ENCODE measurements at regions not wholly inside any gene's neighbourhood (a gene's known extent, or its start where the extent isn't known, plus 50 kb on each side); places are given as distances from the start of the nearest gene placed in this dataset.

GRCh38 chr11:112408517-112408916, 147.9 kb upstream of the PLET1 start:
- Histone ChIP-seq H3K27me3 (ENCODE audit: insufficient read depth, low read length) (no peaks in the 10 kb centered on the region), H3K79me1 (ENCODE audit: low read length) (no peaks in the 10 kb centered on the region), H4K12ac (ENCODE audit: low read depth, low read length) (no peak overlapping the region)

DNA sequence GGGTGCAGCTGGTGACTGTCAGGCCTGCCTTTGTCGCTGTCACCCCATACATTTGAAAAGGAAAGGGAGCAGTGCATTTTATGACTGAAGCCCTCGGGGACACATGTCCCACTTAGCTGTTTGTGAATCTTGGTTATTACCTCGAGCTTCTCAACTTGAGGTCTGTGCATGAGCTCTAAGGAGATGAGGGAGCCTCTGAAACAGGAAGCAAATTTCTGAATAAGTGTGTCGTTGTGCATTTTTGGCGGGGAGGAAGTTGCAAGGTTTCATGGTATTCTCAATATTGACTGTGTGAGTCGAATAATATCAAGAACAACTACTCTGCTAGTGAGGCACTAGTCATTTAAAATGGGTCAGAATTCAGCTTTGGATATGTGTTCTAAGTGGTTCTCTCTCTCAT, 149.7 kb upstream of the PLET1 start:
- no CpG with 5 or more reads among the region's 6 CpGs for WGBS (ENCODE audit: extremely low coverage, insufficient coverage, insufficient read length)
- H4K91ac ChIP-seq (ENCODE audit: low read depth, low read length), result no peak overlapping the region
- no peak for DNase-seq
- no peaks in the 10 kb centered on the region for H3K4me1 ChIP-seq (ENCODE audit: control insufficient read depth in 1 of 2, insufficient read depth in 2 of 2, low read length in 2 of 2)
- no peaks in the 10 kb centered on the region for H3K36me3 ChIP-seq (ENCODE audit: control insufficient read depth in 1 of 2, insufficient read depth in 2 of 2, low read length in 2 of 2)
- no peaks in the 10 kb centered on the region for H3K79me2 ChIP-seq (ENCODE audit: control insufficient read depth, insufficient read depth, low read length, poor library complexity)
- no peak overlapping the region for H2BK5ac ChIP-seq (ENCODE audit: low read depth, low read length, poor library complexity)
- H2BK120ac ChIP-seq (ENCODE audit: insufficient read depth, low read length, poor library complexity), result no peak overlapping the region
- H2AK5ac ChIP-seq (ENCODE audit: low read length), result no peak overlapping the region
- H4K8ac ChIP-seq (ENCODE audit: low read depth, low read length), result no peak overlapping the region
- H3K4ac ChIP-seq (ENCODE audit: low read depth, low read length), result no peak overlapping the region
- H3K9ac ChIP-seq (ENCODE audit: low read length), result no peak overlapping the region
- H3K14ac ChIP-seq (ENCODE audit: low read length), result no peak overlapping the region
- H3K4me2 ChIP-seq (ENCODE audit: low read length), result no peak overlapping the region
- no peak overlapping the region for H4K12ac ChIP-seq (ENCODE audit: low read depth, low read length)
- no peak overlapping the region for H3K4me3 ChIP-seq (ENCODE audit: low read depth, low read length)
- no peaks in the 10 kb centered on the region for H3K27me3 ChIP-seq (ENCODE audit: insufficient read depth, low read length)
- no peak overlapping the region for H2BK12ac ChIP-seq (ENCODE audit: low read length)
- H3K9me3 ChIP-seq (ENCODE audit: insufficient read depth, low read depth, low read length), result no peaks in the 10 kb centered on the region
- no peak overlapping the region for H3K18ac ChIP-seq (ENCODE audit: low read length)
- no peaks in the 10 kb centered on the region for H3K79me1 ChIP-seq (ENCODE audit: low read length)
- H3K27ac ChIP-seq (ENCODE audit: low read depth, low read length), result no peak overlapping the region
- H2AFZ ChIP-seq (ENCODE audit: insufficient read depth, low read length, poor library complexity), result no peak overlapping the region
- no peak overlapping the region for H3K23ac ChIP-seq (ENCODE audit: low read length)

More at GRCh38 chr11:112408517-112408916, 147.9 kb upstream of the PLET1 start:
- WGBS (ENCODE audit: extremely low coverage, insufficient coverage, insufficient read length), result no CpG with 5 or more reads among the region's 7 CpGs
- no peaks in the 10 kb centered on the region for H3K36me3 ChIP-seq (ENCODE audit: control insufficient read depth in 1 of 2, insufficient read depth in 2 of 2, low read length in 2 of 2)
- H4K91ac ChIP-seq (ENCODE audit: low read depth, low read length), result no peak overlapping the region
- H3K23ac ChIP-seq (ENCODE audit: low read length), result no peak overlapping the region
- H2BK12ac ChIP-seq (ENCODE audit: low read length), result no peak overlapping the region
- no peak overlapping the region for H3K4ac ChIP-seq (ENCODE audit: low read depth, low read length)
- no peak overlapping the region for H3K9ac ChIP-seq (ENCODE audit: low read length)
- no peak overlapping the region for H2AFZ ChIP-seq (ENCODE audit: insufficient read depth, low read length, poor library complexity)
- no peak overlapping the region for H2BK120ac ChIP-seq (ENCODE audit: insufficient read depth, low read length, poor library complexity)
- no peak overlapping the region for H3K4me2 ChIP-seq (ENCODE audit: low read length)
- H2BK5ac ChIP-seq (ENCODE audit: low read depth, low read length, poor library complexity), result no peak overlapping the region
- no peak overlapping the region for H3K14ac ChIP-seq (ENCODE audit: low read length)
- no peak overlapping the region for H4K8ac ChIP-seq (ENCODE audit: low read depth, low read length)
- DNase-seq, result no peak
- no peak overlapping the region for H3K27ac ChIP-seq (ENCODE audit: low read depth, low read length)
- H2AK5ac ChIP-seq (ENCODE audit: low read length), result no peak overlapping the region
- H3K79me2 ChIP-seq (ENCODE audit: control insufficient read depth, insufficient read depth, low read length, poor library complexity), result no peaks in the 10 kb centered on the region
- no peaks in the 10 kb centered on the region for H3K4me1 ChIP-seq (ENCODE audit: control insufficient read depth in 1 of 2, insufficient read depth in 2 of 2, low read length in 2 of 2)
- H3K18ac ChIP-seq (ENCODE audit: low read length), result no peak overlapping the region
- H3K4me3 ChIP-seq (ENCODE audit: low read depth, low read length), result no peak overlapping the region
- no peaks in the 10 kb centered on the region for H3K9me3 ChIP-seq (ENCODE audit: insufficient read depth, low read depth, low read length)

- H2AFZ ChIP-seq (ENCODE audit: insufficient read depth, low read length, poor library complexity), result no peak overlapping the region
- no peaks in the 10 kb centered on the region for H3K79me2 ChIP-seq (ENCODE audit: control insufficient read depth, insufficient read depth, low read length, poor library complexity)
- no peak overlapping the region for H3K27ac ChIP-seq (ENCODE audit: low read depth, low read length)
Measured at GRCh38 chr11:112412383-112412782, 151.7 kb upstream of the PLET1 start.

GRCh38 chr11:112417339-112417738, 156.7 kb upstream of the PLET1 start:
- no peak overlapping the region for H4K12ac ChIP-seq (ENCODE audit: low read depth, low read length)
- no CpG with 5 or more reads among the region's 3 CpGs for WGBS (ENCODE audit: extremely low coverage, insufficient coverage, insufficient read length)
- DNase-seq, result no peak
- H3K4me3 ChIP-seq (ENCODE audit: low read depth, low read length), result no peak overlapping the region
- no peaks in the 10 kb centered on the region for H3K9me3 ChIP-seq (ENCODE audit: insufficient read depth, low read depth, low read length)
- H3K23ac ChIP-seq (ENCODE audit: low read length), result no peak overlapping the region
- no peak overlapping the region for H3K18ac ChIP-seq (ENCODE audit: low read length)
- no peaks in the 10 kb centered on the region for H3K79me2 ChIP-seq (ENCODE audit: control insufficient read depth, insufficient read depth, low read length, poor library complexity)
- H2BK5ac ChIP-seq (ENCODE audit: low read depth, low read length, poor library complexity), result no peak overlapping the region
- no peaks in the 10 kb centered on the region for H3K36me3 ChIP-seq (ENCODE audit: control insufficient read depth in 1 of 2, insufficient read depth in 2 of 2, low read length in 2 of 2)
- H2BK12ac ChIP-seq (ENCODE audit: low read length), result no peak overlapping the region
- H4K8ac ChIP-seq (ENCODE audit: low read depth, low read length), result no peak overlapping the region
- H2AFZ ChIP-seq (ENCODE audit: insufficient read depth, low read length, poor library complexity), result no peak overlapping the region
- H3K14ac ChIP-seq (ENCODE audit: low read length), result no peak overlapping the region
- no peak overlapping the region for H2AK5ac ChIP-seq (ENCODE audit: low read length)
- no peaks in the 10 kb centered on the region for H3K4me1 ChIP-seq (ENCODE audit: control insufficient read depth in 1 of 2, insufficient read depth in 2 of 2, low read length in 2 of 2)
- H3K4me2 ChIP-seq (ENCODE audit: low read length), result no peak overlapping the region
- no peaks in the 10 kb centered on the region for H3K27me3 ChIP-seq (ENCODE audit: insufficient read depth, low read length)
- H2BK120ac ChIP-seq (ENCODE audit: insufficient read depth, low read length, poor library complexity), result no peak overlapping the region
- no peak overlapping the region for H3K4ac ChIP-seq (ENCODE audit: low read depth, low read length)
- no peak overlapping the region for H3K27ac ChIP-seq (ENCODE audit: low read depth, low read length)
- H3K9ac ChIP-seq (ENCODE audit: low read length), result no peak overlapping the region
- no peak overlapping the region for H4K91ac ChIP-seq (ENCODE audit: low read depth, low read length)
- no peaks in the 10 kb centered on the region for H3K79me1 ChIP-seq (ENCODE audit: low read length)

More at GRCh38 chr11:112412383-112412782, 151.7 kb upstream of the PLET1 start:
- Histone ChIP-seq H3K36me3 (ENCODE audit: control insufficient read depth in 1 of 2, insufficient read depth in 2 of 2, low read length in 2 of 2) (no peaks in the 10 kb centered on the region), H3K79me1 (ENCODE audit: low read length) (no peaks in the 10 kb centered on the region), H3K9ac (ENCODE audit: low read length) (no peak overlapping the region), H3K4me1 (ENCODE audit: control insufficient read depth in 1 of 2, insufficient read depth in 2 of 2, low read length in 2 of 2) (no peaks in the 10 kb centered on the region), H2AK5ac (ENCODE audit: low read length) (no peak overlapping the region), H3K18ac (ENCODE audit: low read length) (no peak overlapping the region), H3K27me3 (ENCODE audit: insufficient read depth, low read length) (no peaks in the 10 kb centered on the region), H4K8ac (ENCODE audit: low read depth, low read length) (no peak overlapping the region), H3K9me3 (ENCODE audit: insufficient read depth, low read depth, low read length) (no peaks in the 10 kb centered on the region), H2BK12ac (ENCODE audit: low read length) (no peak overlapping the region), H3K14ac (ENCODE audit: low read length) (no peak overlapping the region), H2BK5ac (ENCODE audit: low read depth, low read length, poor library complexity) (no peak overlapping the region), H4K91ac (ENCODE audit: low read depth, low read length) (no peak overlapping the region), H2BK120ac (ENCODE audit: insufficient read depth, low read length, poor library complexity) (no peak overlapping the region), H3K4me2 (ENCODE audit: low read length) (no peak overlapping the region), H4K12ac (ENCODE audit: low read depth, low read length) (no peak overlapping the region), H3K4me3 (ENCODE audit: low read depth, low read length) (no peak overlapping the region), H3K4ac (ENCODE audit: low read depth, low read length) (no peak overlapping the region), H3K23ac (ENCODE audit: low read length) (no peak overlapping the region)
- no CpG with 5 or more reads among the region's 4 CpGs for WGBS (ENCODE audit: extremely low coverage, insufficient coverage, insufficient read length)
- no peak for DNase-seq

Data from trophoblast cell (in vitro differentiated cells and primary cell).